Loucy (cell line): ENCODE measurements at regions not wholly inside any gene's neighbourhood (a gene's known extent, or its start where the extent isn't known, plus 50 kb on each side); places are given as distances from the start of the nearest gene placed in this dataset.

ENCODE experiments used
- CTCF ChIP-seq: fragments of 200-600 bp; sonication (generic); conservative IDR thresholded peaks from 2 replicates; pipeline ENCODE4 v1.5.1; 2014; ENCODE audit warnings: mild to moderate bottlenecking, antibody characterized with exemption, low read length
- EZH2phosphoT487 ChIP-seq: fragments of 200-600 bp; IDR thresholded peaks from 2 replicates; pipeline ENCODE4 v1.6.1; 2018; ENCODE audit warnings: antibody characterized with exemption, mild to moderate bottlenecking, moderate library complexity, borderline replicate concordance

- TF ChIP-seq CTCF (no peak), EZH2phosphoT487 (no peak)
These were observed 312.2 kb downstream of the EPB41L4A start for GRCh38 chr5:112106878-112107277.
